PC-9 (cell line): ENCODE measurements at regions not wholly inside any gene's neighbourhood (a gene's known extent, or its start where the extent isn't known, plus 50 kb on each side); places are given as distances from the start of the nearest gene placed in this dataset.

ENCODE experiments used
- BruUV-seq: library from RNA; stranded (reverse); fragments of 400-500 nt; replicated peaks from 2 replicates; lab custom pipeline; 2021; lab: Mats Ljungman, UMichigan
- CTCF ChIA-PET: fragments of 300-600 bp; sonication (Branson Sonifier 250); formaldehyde crosslinking; loops from one replicate; lab custom pipeline; 2022; ENCODE audit warnings: antibody characterized with exemption; lab: Charles Lee
- POLR2A ChIA-PET: fragments of 300-600 bp; sonication (Branson Sonifier 250); formaldehyde crosslinking; loops from one replicate; lab custom pipeline; 2022; ENCODE audit warnings: antibody characterized with exemption; ENCODE audit not compliant: unreplicated experiment; lab: Charles Lee
- DNase-seq, 2 experiments: peaks; one replicate each; pipeline versions ENCODE4 v3.0.0 to v3.0.0-alpha.2; 2015 to 2022; ENCODE audit warnings: mixed read lengths in 1 of 2
- H2AFZ ChIP-seq: fragments of 200-600 bp; sonication (generic); 2 replicates; pipeline ENCODE4 v1.8.1; 2017; ENCODE audit warnings: antibody characterized with exemption
- H3F3A ChIP-seq: fragments of 200-600 bp; sonication (generic); 2 replicates; pipeline ENCODE4 v1.8.1; 2017; ENCODE audit warnings: antibody characterized with exemption, mild to moderate bottlenecking, low read depth; ENCODE audit not compliant: insufficient read depth
- H3K27ac ChIP-seq: fragments of 200-600 bp; sonication (generic); 2 replicates; pipeline ENCODE4 v1.6.1; 2016; ENCODE audit warnings: mixed run types
- H3K27me3 ChIP-seq: fragments of 200-600 bp; sonication (generic); 2 replicates; pipeline ENCODE4 v1.6.1; 2016; ENCODE audit warnings: low read depth, mixed run types; ENCODE audit not compliant: insufficient read depth
- H3K36me3 ChIP-seq: fragments of 200-600 bp; sonication (generic); 2 replicates; pipeline ENCODE4 v1.6.1; 2016; ENCODE audit warnings: low read depth, mixed run types
- H3K4me1 ChIP-seq: fragments of 200-600 bp; sonication (generic); replicated peaks from 2 replicates; pipeline ENCODE4 v1.6.1; 2016; ENCODE audit warnings: mixed run types; ENCODE audit not compliant: insufficient read depth
- H3K4me2 ChIP-seq: fragments of 200-600 bp; sonication (generic); 2 replicates; pipeline ENCODE4 v1.6.1; 2017; ENCODE audit warnings: mixed run types
- H3K4me3 ChIP-seq: fragments of 200-600 bp; sonication (generic); 2 replicates; pipeline ENCODE4 v1.6.1; 2016; ENCODE audit warnings: mixed run types
- H3K79me2 ChIP-seq: fragments of 200-600 bp; sonication (generic); 2 replicates; pipeline ENCODE4 v1.6.1; 2017; ENCODE audit warnings: low read depth, mixed run types
- H3K9me2 ChIP-seq: fragments of 200-600 bp; sonication (generic); 2 replicates; pipeline ENCODE4 v1.8.1; 2017; ENCODE audit warnings: mild to moderate bottlenecking; ENCODE audit not compliant: insufficient read depth
- H3K9me3 ChIP-seq: fragments of 200-600 bp; sonication (generic); 2 replicates; pipeline ENCODE4 v1.8.1; 2016; ENCODE audit warnings: low read depth; ENCODE audit not compliant: insufficient read depth
- H4K20me1 ChIP-seq: fragments of 200-600 bp; sonication (generic); 2 replicates; pipeline ENCODE4 v1.8.1; 2017; ENCODE audit not compliant: insufficient read depth
- CTCF ChIP-seq: fragments of 200-600 bp; sonication (generic); conservative IDR thresholded peaks from 2 replicates; pipeline ENCODE4 v1.6.1; 2017; ENCODE audit warnings: mixed run types, antibody characterized with exemption, mild to moderate bottlenecking, moderate library complexity
- EZH2 ChIP-seq: fragments of 200-600 bp; sonication (generic); IDR thresholded peaks from 2 replicates; pipeline ENCODE4 v1.8.0; 2017; ENCODE audit warnings: antibody characterized with exemption, low read depth
- intact Hi-C: fragments of 100-400 bp; cut with micrococcal nuclease; formaldehyde crosslinking; loops from one replicate; pipeline ENCODE4 v1.10.0; 2022; ENCODE audit not compliant: unreplicated experiment

- POLR2A ChIA-PET, result no interaction called here
- Histone ChIP-seq H3K36me3 (no peaks in the 10 kb centered on the region), H3K27me3 (no peaks in the 10 kb centered on the region), H3F3A (peaks cover 17% of the 10 kb centered on the region; the same call in 1 of the 2 replicates), H3K9me3 (no peaks in the 10 kb centered on the region), H4K20me1 (no peaks in the 10 kb centered on the region), H3K27ac (no peak overlapping the region), H3K79me2 (no peaks in the 10 kb centered on the region), H3K4me1 (peaks cover 30% of the 10 kb centered on the region), H3K9me2 (no peaks in the 10 kb centered on the region), H3K4me3 (no peak overlapping the region), H3K4me2 (no peak overlapping the region), H2AFZ (no peak overlapping the region)
- no peak for TF ChIP-seq EZH2
- no peak for TF ChIP-seq CTCF
- intact Hi-C loops, result loop anchor here (5.0 to 10.0 kb wide), 2 partner anchors 289 to 1026 kb away; partner anchors contain the start of genes CINP and TECPR2
- no peak for DNase-seq
- no TSS peak for BruUV-seq
- CTCF ChIA-PET, result no interaction called here
Observed at GRCh38 chr14:101336183-101336582, 225.1 kb upstream of the DIO3 start.

GRCh38 chr14:101337053-101337452 is 224.2 kb upstream of the DIO3 start:
- BruUV-seq, result no TSS peak
- Histone ChIP-seq H4K20me1 (no peaks in the 10 kb centered on the region), H3K79me2 (no peaks in the 10 kb centered on the region), H3F3A (peaks cover 17% of the 10 kb centered on the region; the same call in 1 of the 2 replicates), H3K9me3 (0 out of 2 replicates have a peak, but pooled peaks cover 4% of the 10 kb centered on the region), H2AFZ (no peak overlapping the region), H3K36me3 (no peaks in the 10 kb centered on the region), H3K4me3 (no peak overlapping the region), H3K4me1 (peaks cover 30% of the 10 kb centered on the region), H3K9me2 (no peaks in the 10 kb centered on the region), H3K4me2 (no peak overlapping the region), H3K27ac (no peak overlapping the region), H3K27me3 (no peaks in the 10 kb centered on the region)
- TF ChIP-seq CTCF, result no peak
- TF ChIP-seq EZH2, result no peak
- CTCF ChIA-PET, result no interaction called here
- POLR2A ChIA-PET, result no interaction called here
- intact Hi-C loops, result loop anchor here (5.0 to 10.0 kb wide), 2 partner anchors 288 to 1025 kb away; partner anchors contain the start of genes CINP and TECPR2
- DNase-seq, result no peak

- Histone ChIP-seq H3K4me2 (no peak overlapping the region), H3K4me3 (no peak overlapping the region), H3K27ac (no peak overlapping the region), H3K36me3 (no peaks in the 10 kb centered on the region), H2AFZ (no peak overlapping the region), H3K4me1 (peaks cover 5% of the 10 kb centered on the region; the same call in 1 of the 2 replicates), H3K27me3 (no peaks in the 10 kb centered on the region), H3F3A (peaks cover 4% of the 10 kb centered on the region; the same call in 1 of the 2 replicates), H3K9me3 (peaks cover 11% of the 10 kb centered on the region; the same call in 1 of the 2 replicates), H3K9me2 (no peaks in the 10 kb centered on the region; the same call in 1 of the 2 replicates), H4K20me1 (no peaks in the 10 kb centered on the region), H3K79me2 (no peaks in the 10 kb centered on the region)
- TF ChIP-seq CTCF, result no peak
- TF ChIP-seq EZH2, result no peak
- no peak for DNase-seq
- POLR2A ChIA-PET, result interaction anchor here (0.7 kb wide), 1 partner anchor 12 kb away, joined by 3 read pairs; no protein-coding TSS in a partner anchor
- no TSS peak for BruUV-seq
- CTCF ChIA-PET, result no interaction called here
- intact Hi-C loops, result loop anchor here (5.0 kb wide), 1 partner anchor 1867 kb away; no protein-coding TSS in a partner anchor
Observed at GRCh38 chr14:101340556-101340955, 220.7 kb upstream of the DIO3 start.
